Posterior vena cava (tissue), 2 donors: ENCODE measurements at regions not wholly inside any gene's neighbourhood (a gene's known extent, or its start where the extent isn't known, plus 50 kb on each side); places are given as distances from the start of the nearest gene placed in this dataset.
"Not testable (repeated sequence)": the region's sequence is repeated elsewhere in the genome, so short reads cannot be mapped to it uniquely, and the experiment has no call there.

Experiments
- DNase-seq: peaks from one replicate; pipeline ENCODE4 v3.0.0-alpha.2; 2020; ENCODE audit warnings: low spot score
- intact Hi-C, 2 donors: fragments of 100-400 bp; cut with DNase I; formaldehyde crosslinking; loops; one replicate each; pipeline versions ENCODE4 v1.14.1 to v1.14.2; 2022 to 2023
- donor health status: DM: yes; HTN: yes; CAD: no.
- donor health status: DM: yes; HTN: yes; CAD: no.

GRCh38 chr2:48232351-48232750, 82.1 kb upstream of the FOXN2 start:
- intact Hi-C loops, result no loop called here
- DNase-seq, result no peak

- DNase-seq, result no peak
- intact Hi-C loops, result no loop called here
Observed at GRCh38 chr2:48233005-48233404, 81.5 kb upstream of the FOXN2 start.

GRCh38 chr2:48233824-48234223, 80.7 kb upstream of the FOXN2 start:
- DNase-seq, intact Hi-C loops: not testable (repeated sequence)

GRCh38 chr2:48235076-48235475, 79.4 kb upstream of the FOXN2 start:
- intact Hi-C loops, result no loop called here
- DNase-seq, result no peak

- no peak for DNase-seq
- intact Hi-C loops, result no loop called here
Observed at GRCh38 chr2:48238381-48238780, 76.1 kb upstream of the FOXN2 start.

- DNase-seq, result no peak
- intact Hi-C loops, result no loop called here
Observed at GRCh38 chr2:48240912-48241311, 73.6 kb upstream of the FOXN2 start.

GRCh38 chr2:48247206-48247605, 67.3 kb upstream of the FOXN2 start:
- intact Hi-C loops, result no loop called here

GRCh38 chr2:48248251-48248933, 66.1 kb upstream of the FOXN2 start:
- intact Hi-C loops, result no loop called here
- no peak for DNase-seq

More at GRCh38 chr2:48247206-48247605, 67.3 kb upstream of the FOXN2 start:
- no peak for DNase-seq

GRCh38 chr2:48249025-48249424, 65.5 kb upstream of the FOXN2 start:
- intact Hi-C loops, result no loop called here
- DNase-seq, result no peak

- DNase-seq, result no peak
- intact Hi-C loops, result no loop called here
Observed at GRCh38 chr2:48249631-48250473, 64.6 kb upstream of the FOXN2 start.

- no peak for DNase-seq
- intact Hi-C loops, result no loop called here
Observed at GRCh38 chr2:48250474-48250844, 64.0 kb upstream of the FOXN2 start.

- intact Hi-C loops, result no loop called here
- no peak for DNase-seq
Observed at GRCh38 chr2:48250943-48251342, 63.5 kb upstream of the FOXN2 start.

- DNase-seq, result no peak
- intact Hi-C loops, result no loop called here
Observed at GRCh38 chr2:48251437-48252148, 62.9 kb upstream of the FOXN2 start.

GRCh38 chr2:48253301-48253700, 61.2 kb upstream of the FOXN2 start:
- intact Hi-C loops, result no loop called here
- no peak for DNase-seq

GRCh38 chr2:48254839-48255238, 59.6 kb upstream of the FOXN2 start:
- intact Hi-C loops, result no loop called here
- no peak for DNase-seq

- no peak for DNase-seq
- intact Hi-C loops, result no loop called here
Observed at GRCh38 chr2:48257456-48257855, 57.0 kb upstream of the FOXN2 start.

- DNase-seq, result no peak
- intact Hi-C loops, result no loop called here
Observed at GRCh38 chr2:48258481-48259149, 55.9 kb upstream of the FOXN2 start.

- intact Hi-C loops, result no loop called here
Observed at GRCh38 chr2:48259811-48260210, 54.7 kb upstream of the FOXN2 start.

GRCh38 chr2:48264627-48265026, 49.9 kb upstream of the FOXN2 start:
- DNase-seq, result no peak
- intact Hi-C loops, result no loop called here

More at GRCh38 chr2:48259811-48260210, 54.7 kb upstream of the FOXN2 start:
- no peak for DNase-seq
